ENCODE measurements at regions not wholly inside any gene's neighbourhood (a gene's known extent, or its start where the extent isn't known, plus 50 kb on each side); places are given as distances from the start of the nearest gene placed in this dataset.

DNA sequence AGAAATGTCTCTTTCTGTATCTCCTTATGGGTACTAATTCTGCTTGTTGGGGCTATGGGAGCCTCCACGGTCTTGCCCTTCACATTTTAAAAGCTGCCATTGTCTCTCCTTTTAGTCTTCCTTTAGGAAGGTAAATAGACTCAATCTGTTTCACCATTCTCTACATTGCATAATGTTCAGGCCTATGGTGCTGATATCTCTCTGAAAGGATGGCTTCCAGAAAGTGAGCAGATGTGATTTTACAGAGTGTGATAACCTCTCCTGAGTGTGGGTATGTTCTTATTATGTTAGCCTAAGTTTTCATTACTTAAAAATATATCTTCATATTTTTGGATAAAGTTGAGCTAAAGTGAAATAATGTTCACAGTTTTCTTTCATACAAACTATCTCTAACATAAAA is 254.0 kb upstream of the PITX2 start:
- no peak overlapping the region for H3K4me3 ChIP-seq (ENCODE audit: low read depth, low read length, poor library complexity, severe bottlenecking)
- no peaks in the 10 kb centered on the region for H3K79me2 ChIP-seq (ENCODE audit: insufficient read depth, low read depth, low read length)
- H3K27ac ChIP-seq (ENCODE audit: low read depth, low read length, poor library complexity, severe bottlenecking), result no peak overlapping the region
- intact Hi-C loops (cut with micrococcal nuclease; ENCODE audit: unreplicated experiment), result no loop called here
- ChIA-PET CTCF (ENCODE audit: unreplicated experiment) (no interaction called here), POLR2A (no interaction called here)
- no peaks in the 10 kb centered on the region for H3K36me3 ChIP-seq (ENCODE audit: insufficient read depth, low read length)
- no peaks in the 10 kb centered on the region for H3K9me3 ChIP-seq (ENCODE audit: low read length)
- no peaks in the 10 kb centered on the region for H4K20me1 ChIP-seq (ENCODE audit: insufficient read depth, low read length)
- no TSS peak for BruUV-seq (replicated peaks)
- no peaks in the 10 kb centered on the region for H3K4me1 ChIP-seq (ENCODE audit: insufficient read depth, low read length, poor library complexity, severe bottlenecking)
- H3K9me2 ChIP-seq (ENCODE audit: insufficient read depth, low read length), result no peaks in the 10 kb centered on the region
- H3K4me2 ChIP-seq (ENCODE audit: low read length), result no peak overlapping the region
- DNase-seq (ENCODE audit: low spot score), result no peak
- no peak overlapping the region for H2AFZ ChIP-seq (ENCODE audit: low read length)
- no peak for TF ChIP-seq EZH2phosphoT487 (IDR thresholded peaks at IDR 0.05; ENCODE audit: borderline replicate concordance, low read depth, low read length)
- TF ChIP-seq, protein P1, sequence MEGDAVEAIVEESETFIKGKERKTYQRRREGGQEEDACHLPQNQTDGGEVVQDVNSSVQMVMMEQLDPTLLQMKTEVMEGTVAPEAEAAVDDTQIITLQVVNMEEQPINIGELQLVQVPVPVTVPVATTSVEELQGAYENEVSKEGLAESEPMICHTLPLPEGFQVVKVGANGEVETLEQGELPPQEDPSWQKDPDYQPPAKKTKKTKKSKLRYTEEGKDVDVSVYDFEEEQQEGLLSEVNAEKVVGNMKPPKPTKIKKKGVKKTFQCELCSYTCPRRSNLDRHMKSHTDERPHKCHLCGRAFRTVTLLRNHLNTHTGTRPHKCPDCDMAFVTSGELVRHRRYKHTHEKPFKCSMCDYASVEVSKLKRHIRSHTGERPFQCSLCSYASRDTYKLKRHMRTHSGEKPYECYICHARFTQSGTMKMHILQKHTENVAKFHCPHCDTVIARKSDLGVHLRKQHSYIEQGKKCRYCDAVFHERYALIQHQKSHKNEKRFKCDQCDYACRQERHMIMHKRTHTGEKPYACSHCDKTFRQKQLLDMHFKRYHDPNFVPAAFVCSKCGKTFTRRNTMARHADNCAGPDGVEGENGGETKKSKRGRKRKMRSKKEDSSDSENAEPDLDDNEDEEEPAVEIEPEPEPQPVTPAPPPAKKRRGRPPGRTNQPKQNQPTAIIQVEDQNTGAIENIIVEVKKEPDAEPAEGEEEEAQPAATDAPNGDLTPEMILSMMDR (conservative IDR thresholded peaks at IDR 0.05; ENCODE audit: low read length), result no peak

DNA sequence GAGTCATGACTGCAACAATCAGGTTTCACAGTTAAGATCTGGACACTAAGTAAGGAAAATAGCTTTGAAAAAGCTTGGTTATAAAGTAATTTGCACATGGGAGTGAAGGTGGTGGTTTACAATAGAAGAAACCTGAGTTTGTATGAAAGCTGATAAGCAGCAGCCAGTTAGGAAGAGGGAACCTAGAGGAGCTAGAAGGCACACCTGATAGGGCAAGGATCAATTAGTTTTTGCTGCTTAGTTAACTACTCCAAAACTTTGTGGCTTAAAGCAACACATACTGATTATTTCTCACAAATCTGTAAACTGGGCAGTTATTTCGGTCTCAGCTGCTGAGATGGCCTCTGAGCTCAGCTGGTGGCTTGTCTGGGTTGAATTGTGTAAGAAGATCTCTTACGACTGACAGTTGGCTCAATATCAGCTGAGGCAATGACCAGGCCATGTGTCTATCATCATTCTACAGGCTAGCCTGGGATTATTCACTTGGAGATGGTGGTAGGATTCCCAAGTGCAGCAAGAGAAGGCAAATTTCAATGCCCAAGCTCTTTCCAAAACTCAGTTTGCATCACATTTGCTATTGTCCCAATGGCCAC is 255.0 kb upstream of the PITX2 start:
- POLR2A ChIA-PET, result interaction anchor here (0.7 to 1.5 kb wide), 3 partner anchors 19 to 213 kb away, joined by 3 read pairs; no protein-coding TSS in a partner anchor

DNA sequence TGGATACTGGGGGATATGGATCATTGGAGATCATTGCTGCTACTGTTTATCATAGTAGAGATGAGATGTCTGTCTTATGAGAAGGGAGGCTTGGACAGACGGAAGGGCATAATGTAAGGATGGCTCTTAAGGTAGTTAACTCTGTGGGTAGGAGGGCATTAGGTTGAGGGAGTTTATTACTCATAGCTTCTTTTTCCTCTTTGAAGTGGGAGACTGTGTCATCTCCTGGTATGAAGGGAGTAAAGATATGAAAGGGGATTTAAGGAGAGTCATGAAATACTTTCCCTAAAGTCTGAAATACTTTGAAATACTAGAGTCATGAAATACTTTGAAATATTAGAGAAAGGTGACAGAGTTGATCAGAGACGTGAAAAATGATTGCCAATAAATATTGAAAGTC is 255.5 kb upstream of the PITX2 start:
- Histone ChIP-seq H4K20me1 (ENCODE audit: insufficient read depth, low read length) (no peaks in the 10 kb centered on the region), H3K79me2 (ENCODE audit: insufficient read depth, low read depth, low read length) (no peaks in the 10 kb centered on the region), H3K4me3 (ENCODE audit: low read depth, low read length, poor library complexity, severe bottlenecking) (no peak overlapping the region), H3K27ac (ENCODE audit: low read depth, low read length, poor library complexity, severe bottlenecking) (no peak overlapping the region), H3K36me3 (ENCODE audit: insufficient read depth, low read length) (no peaks in the 10 kb centered on the region), H2AFZ (ENCODE audit: low read length) (no peak overlapping the region), H3K4me2 (ENCODE audit: low read length) (no peak overlapping the region), H3K9me2 (ENCODE audit: insufficient read depth, low read length) (no peaks in the 10 kb centered on the region), H3K9me3 (ENCODE audit: low read length) (no peaks in the 10 kb centered on the region), H3K4me1 (ENCODE audit: insufficient read depth, low read length, poor library complexity, severe bottlenecking) (no peaks in the 10 kb centered on the region)
- intact Hi-C loops (cut with micrococcal nuclease; ENCODE audit: unreplicated experiment), result no loop called here
- no TSS peak for BruUV-seq (replicated peaks)
- DNase-seq (ENCODE audit: low spot score), result no peak
- no peak for TF ChIP-seq EZH2phosphoT487 (IDR thresholded peaks at IDR 0.05; ENCODE audit: borderline replicate concordance, low read depth, low read length)
- TF ChIP-seq, protein P1 (conservative IDR thresholded peaks at IDR 0.05; ENCODE audit: low read length), result no peak
- POLR2A ChIA-PET, result interaction anchor here (0.6 to 1.5 kb wide), 3 partner anchors 18 to 422 kb away, joined by 3 read pairs; no protein-coding TSS in a partner anchor
- CTCF ChIA-PET (ENCODE audit: unreplicated experiment), result no interaction called here

More for the DNA sequence above, 255.0 kb upstream of the PITX2 start:
- no peak for DNase-seq (ENCODE audit: low spot score)
- Histone ChIP-seq H3K9me3 (ENCODE audit: low read length) (no peaks in the 10 kb centered on the region), H3K4me3 (ENCODE audit: low read depth, low read length, poor library complexity, severe bottlenecking) (no peak overlapping the region), H3K27ac (ENCODE audit: low read depth, low read length, poor library complexity, severe bottlenecking) (no peak overlapping the region), H3K4me2 (ENCODE audit: low read length) (no peak overlapping the region), H3K36me3 (ENCODE audit: insufficient read depth, low read length) (no peaks in the 10 kb centered on the region), H3K9me2 (ENCODE audit: insufficient read depth, low read length) (no peaks in the 10 kb centered on the region), H3K79me2 (ENCODE audit: insufficient read depth, low read depth, low read length) (no peaks in the 10 kb centered on the region), H3K4me1 (ENCODE audit: insufficient read depth, low read length, poor library complexity, severe bottlenecking) (no peaks in the 10 kb centered on the region), H4K20me1 (ENCODE audit: insufficient read depth, low read length) (no peaks in the 10 kb centered on the region), H2AFZ (ENCODE audit: low read length) (no peak overlapping the region)
- CTCF ChIA-PET (ENCODE audit: unreplicated experiment), result no interaction called here
- TF ChIP-seq, protein P1 (conservative IDR thresholded peaks at IDR 0.05; ENCODE audit: low read length), result no peak
- no peak for TF ChIP-seq EZH2phosphoT487 (IDR thresholded peaks at IDR 0.05; ENCODE audit: borderline replicate concordance, low read depth, low read length)
- no TSS peak for BruUV-seq (replicated peaks)
- intact Hi-C loops (cut with micrococcal nuclease; ENCODE audit: unreplicated experiment), result no loop called here

All from OCI-LY7 (cell line).